GM23338 (cell line): ENCODE measurements at regions not wholly inside any gene's neighbourhood (a gene's known extent, or its start where the extent isn't known, plus 50 kb on each side); places are given as distances from the start of the nearest gene placed in this dataset.

Experiments used
- ATAC-seq: fragments of 200-7000 bp; cut with Tn5 transposase; 3 replicates; pipeline ENCODE4 v1.9.1; 2020
- DNase-seq: peaks from one replicate; pipeline ENCODE4 v3.0.0-alpha.2; 2015; ENCODE audit warnings: low spot score
- H2AFZ ChIP-seq: fragments of 200-600 bp; sonication (generic); 2 replicates; pipeline ENCODE4 v1.8.0; 2016; ENCODE audit warnings: antibody characterized with exemption, mild to moderate bottlenecking, moderate library complexity
- H3F3A ChIP-seq: fragments of 200-600 bp; sonication (generic); replicated peaks from 2 replicates; pipeline ENCODE4 v1.8.0; 2017; ENCODE audit warnings: antibody characterized with exemption, mixed run types, low read depth
- H3K27ac ChIP-seq: fragments of 200-600 bp; sonication (generic); 2 replicates; pipeline ENCODE4 v1.6.1; 2016; ENCODE audit warnings: low read depth
- H3K27me3 ChIP-seq: fragments of 200-600 bp; sonication (generic); 2 replicates; pipeline ENCODE4 v1.8.0; 2016; ENCODE audit warnings: mild to moderate bottlenecking, mixed run types, moderate library complexity; ENCODE audit not compliant: insufficient read depth
- H3K36me3 ChIP-seq: fragments of 200-600 bp; sonication (generic); 2 replicates; pipeline ENCODE4 v1.8.0; 2016; ENCODE audit warnings: mild to moderate bottlenecking; ENCODE audit not compliant: insufficient read depth
- H3K4me1 ChIP-seq: fragments of 200-600 bp; sonication (generic); 2 replicates; pipeline ENCODE4 v1.8.0; 2016; ENCODE audit warnings: mild to moderate bottlenecking, moderate library complexity; ENCODE audit not compliant: insufficient read depth
- H3K4me2 ChIP-seq: fragments of 200-600 bp; sonication (generic); 2 replicates; pipeline ENCODE4 v1.7.1; 2017; ENCODE audit warnings: mixed run types
- H3K4me3 ChIP-seq: fragments of 200-600 bp; sonication (generic); 2 replicates; pipeline ENCODE4 v1.6.1; 2016; ENCODE audit warnings: mixed run types
- H3K79me2 ChIP-seq: fragments of 200-600 bp; sonication (generic); replicated peaks from 2 replicates; pipeline ENCODE4 v1.8.0; 2017; ENCODE audit warnings: mild to moderate bottlenecking; ENCODE audit not compliant: insufficient read depth
- H3K9me2 ChIP-seq: fragments of 200-600 bp; sonication (generic); 2 replicates; pipeline ENCODE4 v1.8.0; 2017; ENCODE audit not compliant: insufficient read depth
- H4K20me1 ChIP-seq: fragments of 200-600 bp; sonication (generic); replicated peaks from 2 replicates; pipeline ENCODE4 v1.8.0; 2017; ENCODE audit warnings: mild to moderate bottlenecking; ENCODE audit not compliant: insufficient read depth
- H3K27ac Mint-ChIP-seq: 2 replicates; pipeline ENCODE4 v1.8.0; 2020; ENCODE audit warnings: inconsistent platforms, mild to moderate bottlenecking, moderate library complexity, mixed read lengths
- H3K27me3 Mint-ChIP-seq: 3 replicates; pipeline ENCODE4 v1.8.0; 2022; ENCODE audit warnings: low read depth, mild to moderate bottlenecking, moderate library complexity, mixed read lengths, inconsistent platforms; ENCODE audit not compliant: insufficient read depth, poor library complexity
- H3K36me3 Mint-ChIP-seq: 3 replicates; pipeline ENCODE4 v1.8.0; 2021; ENCODE audit warnings: low read depth, mild to moderate bottlenecking, inconsistent platforms, moderate library complexity, mixed read lengths
- H3K4me1 Mint-ChIP-seq: 3 replicates; pipeline ENCODE4 v1.8.0; 2020; ENCODE audit warnings: mild to moderate bottlenecking, inconsistent platforms, mixed read lengths
- H3K4me3 Mint-ChIP-seq: 3 replicates; pipeline ENCODE4 v1.8.0; 2021; ENCODE audit warnings: moderate library complexity, mild to moderate bottlenecking, inconsistent platforms, mixed read lengths
- H3K9me3 Mint-ChIP-seq: 3 replicates; pipeline ENCODE4 v1.8.0; 2020; ENCODE audit warnings: moderate library complexity, mild to moderate bottlenecking, inconsistent platforms, mixed read lengths
- CREB1 ChIP-seq: fragments of 250-450 bp; sonication (Bioruptor Pico); IDR thresholded peaks from 2 replicates; pipeline ENCODE4 v1.5.0; 2020; ENCODE audit warnings: low read depth, mild to moderate bottlenecking, moderate library complexity
- CTCF ChIP-seq, 2 experiments: fragments of 200-600 bp in 1 of 2; sonication (generic) in 1 of 2; conservative IDR thresholded peaks; 2 replicates each; pipeline versions ENCODE4 v1.5.1 to v1.6.1; 2016 to 2017; ENCODE audit warnings: antibody characterized with exemption in 2 of 2, low read depth in 2 of 2, mild to moderate bottlenecking in 2 of 2, moderate library complexity in 1 of 2
- ETS1 ChIP-seq: IDR thresholded peaks from 2 replicates; pipeline ENCODE4 v1.6.1; 2016; ENCODE audit warnings: antibody characterized with exemption
- EZH2 ChIP-seq: fragments of 200-600 bp; sonication (generic); IDR thresholded peaks from one replicate; pipeline ENCODE4 v1.8.0; 2017; ENCODE audit warnings: antibody characterized with exemption, mild to moderate bottlenecking, low read depth; ENCODE audit not compliant: unreplicated experiment
- EZH2phosphoT487 ChIP-seq: fragments of 200-600 bp; sonication (generic); IDR thresholded peaks from one replicate; pipeline ENCODE4 v1.8.1; 2018; ENCODE audit warnings: antibody characterized with exemption; ENCODE audit not compliant: unreplicated experiment
- JUNB ChIP-seq: IDR thresholded peaks from one replicate; pipeline ENCODE4 v1.6.1; 2016; ENCODE audit warnings: antibody characterized with exemption; ENCODE audit not compliant: unreplicated experiment
- NANOG ChIP-seq: IDR thresholded peaks from 2 replicates; pipeline ENCODE4 v1.6.1; 2016; ENCODE audit warnings: antibody characterized with exemption, borderline replicate concordance
- POLR2AphosphoS5 ChIP-seq: IDR thresholded peaks from 2 replicates; pipeline ENCODE4 v1.6.1; 2016; ENCODE audit warnings: antibody characterized with exemption, low read depth
- REST ChIP-seq: IDR thresholded peaks from one replicate; pipeline ENCODE4 v1.6.1; 2018; ENCODE audit warnings: antibody characterized with exemption; ENCODE audit not compliant: unreplicated experiment
- STAT1 ChIP-seq: IDR thresholded peaks from one replicate; pipeline ENCODE4 v1.6.1; 2016; ENCODE audit warnings: antibody characterized with exemption; ENCODE audit not compliant: unreplicated experiment
- ZNF114 ChIP-seq: fragments of 250-450 bp; sonication (Bioruptor Pico); IDR thresholded peaks from 2 replicates; pipeline ENCODE4 v1.5.0; 2020; ENCODE audit warnings: mild to moderate bottlenecking, moderate library complexity
- ZNF331 ChIP-seq: fragments of 250-450 bp; sonication (Bioruptor Pico); IDR thresholded peaks from 2 replicates; pipeline ENCODE4 v1.5.0; 2020; ENCODE audit warnings: low read depth, mild to moderate bottlenecking, moderate library complexity
- ZNF462 ChIP-seq: fragments of 250-450 bp; sonication (Bioruptor Pico); IDR thresholded peaks from 2 replicates; pipeline ENCODE4 v1.5.0; 2020; ENCODE audit warnings: mild to moderate bottlenecking, moderate library complexity

GRCh38 chr11:114877976-114878375 is 199.6 kb downstream of the NXPE2 start:
- no peak for ATAC-seq
- no peaks in the 10 kb centered on the region for H3K9me2 ChIP-seq
- H3K27me3 Mint-ChIP-seq = peaks cover 4% of the 10 kb centered on the region
- H3K4me1 Mint-ChIP-seq = no peaks in the 10 kb centered on the region; the same call in 2 of the 3 replicates
- TF ChIP-seq EZH2 (no peak), JUNB (no peak), STAT1 (no peak), ETS1 (no peak), POLR2AphosphoS5 (no peak), ZNF114 (no peak), ZNF462 (CRISPR knock-in tag) (no peak), CREB1 (CRISPR knock-in tag) (no peak), REST (no peak), EZH2phosphoT487 (no peak), NANOG (no peak), CTCF (conservative IDR thresholded peaks at IDR 0.05; ENCODE audit: low read depth in 2 of 2) (no peak), ZNF331 (CRISPR knock-in tag) (no peak)
- H3K9me3 Mint-ChIP-seq = no peaks in the 10 kb centered on the region
- H3K4me2 ChIP-seq = no peak overlapping the region
- no peak overlapping the region for H3K4me3 Mint-ChIP-seq
- no peaks in the 10 kb centered on the region for H3K36me3 ChIP-seq
- H3K27ac ChIP-seq = no peak overlapping the region
- no peak for DNase-seq
- H4K20me1 ChIP-seq = no peaks in the 10 kb centered on the region
- no peaks in the 10 kb centered on the region for H3K79me2 ChIP-seq
- H2AFZ ChIP-seq = no peak overlapping the region
- H3K36me3 Mint-ChIP-seq = no peaks in the 10 kb centered on the region
- no peaks in the 10 kb centered on the region for H3K27me3 ChIP-seq
- no peaks in the 10 kb centered on the region for H3F3A ChIP-seq
- H3K27ac Mint-ChIP-seq = no peak overlapping the region
- H3K4me1 ChIP-seq = no peaks in the 10 kb centered on the region
- H3K4me3 ChIP-seq = no peak overlapping the region
